AG09309 (cell line): ENCODE measurements at regions not wholly inside any gene's neighbourhood (a gene's known extent, or its start where the extent isn't known, plus 50 kb on each side); places are given as distances from the start of the nearest gene placed in this dataset.

Experiments used
- DNase-seq: peaks from one replicate; pipeline ENCODE4 v3.0.0-alpha.2; 2010; ENCODE audit warnings: low read depth
- H3K4me3 ChIP-seq: 2 replicates; pipeline ENCODE4 v1.5.1; 2011; ENCODE audit warnings: mild to moderate bottlenecking, low read depth, low read length, moderate library complexity; ENCODE audit not compliant: control insufficient read depth
- CTCF ChIP-seq: IDR thresholded peaks from 2 replicates; pipeline ENCODE4 v1.5.1; 2011; ENCODE audit warnings: mild to moderate bottlenecking, low read depth, low read length, inconsistent platforms; ENCODE audit not compliant: insufficient read depth, control insufficient read depth; ENCODE audit errors: missing control alignments

- H3K4me3 ChIP-seq, result no peak overlapping the region
- TF ChIP-seq CTCF, result no peak
- DNase-seq, result peak; percentile 67
These were observed 177.8 kb downstream of the GIPC2 start for GRCh38 chr1:78223417-78224215.

- no peak for DNase-seq
- TF ChIP-seq CTCF, result no peak
- no peak overlapping the region for H3K4me3 ChIP-seq
These were observed 178.6 kb downstream of the GIPC2 start for GRCh38 chr1:78224246-78224785.

GRCh38 chr1:78224861-78225552 lies 179.2 kb downstream of the GIPC2 start:
- no peak overlapping the region for H3K4me3 ChIP-seq
- DNase-seq, result no peak
- TF ChIP-seq CTCF, result no peak

GRCh38 chr1:78226784-78227183 lies 181.0 kb downstream of the GIPC2 start:
- no peak overlapping the region for H3K4me3 ChIP-seq
- DNase-seq, result no peak
- no peak for TF ChIP-seq CTCF

- H3K4me3 ChIP-seq, result no peak overlapping the region
- TF ChIP-seq CTCF, result no peak
- DNase-seq, result no peak
These were observed 182.2 kb downstream of the GIPC2 start for GRCh38 chr1:78227705-78228635.

GRCh38 chr1:78229344-78229743 lies 183.6 kb downstream of the GIPC2 start:
- H3K4me3 ChIP-seq, result no peak overlapping the region
- TF ChIP-seq CTCF, result no peak
- DNase-seq, result peak; percentile 86
